NCI-H524 treated with DMSO at 0.1 percent for 48 hours (cell line): ENCODE measurements at regions not wholly inside any gene's neighbourhood (a gene's known extent, or its start where the extent isn't known, plus 50 kb on each side); places are given as distances from the start of the nearest gene placed in this dataset.

Experiments
- DNase-seq: peaks from one replicate; lab custom pipeline; 2025; lab: John Stamatoyannopoulos, UW

DNA sequence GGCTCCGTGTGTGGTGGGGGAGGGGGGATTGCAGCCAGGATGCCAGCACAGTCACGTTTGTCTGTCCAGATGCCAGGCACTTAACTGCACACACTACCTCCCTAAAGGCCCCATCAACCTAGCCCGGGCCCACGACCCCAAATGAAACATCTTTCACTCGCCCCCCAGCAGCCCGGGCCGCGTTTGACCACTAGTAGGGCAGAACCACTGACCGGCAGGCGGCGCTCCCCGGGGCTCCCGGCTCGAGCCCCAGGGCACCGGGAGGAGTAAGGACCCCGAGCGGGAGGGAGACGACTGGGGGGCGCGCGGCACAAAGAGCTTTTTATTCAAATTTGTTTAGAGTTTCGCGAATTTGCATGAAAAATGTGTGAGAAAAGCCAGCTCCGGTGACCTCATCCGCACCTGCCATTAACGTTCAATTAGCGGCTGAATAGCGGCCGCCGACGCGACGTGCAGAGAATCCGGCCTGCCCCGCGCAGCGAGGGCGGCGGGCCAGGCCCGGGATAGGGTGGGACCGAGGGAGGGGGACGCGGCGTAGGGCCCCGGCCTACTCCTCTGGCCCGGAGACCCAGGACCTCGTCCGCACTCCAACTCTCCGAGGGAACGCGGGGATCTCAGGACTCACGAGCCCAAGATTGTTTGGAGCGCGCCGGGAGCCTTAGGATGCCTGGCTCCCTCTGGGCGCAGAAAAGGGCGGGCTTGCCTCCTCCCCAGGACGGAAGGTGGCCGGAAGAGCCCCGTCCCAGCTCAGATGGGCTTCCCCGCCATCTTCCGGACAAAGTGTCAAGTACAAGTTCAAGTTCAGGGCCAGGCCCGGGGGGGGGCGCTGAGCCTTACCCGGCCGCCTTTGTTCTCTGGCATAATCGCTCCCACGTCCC, 64.9 kb upstream of the POLG start:
- peak; percentile 53 for DNase-seq

- no peak for DNase-seq
Measured at GRCh38 chr15:89398896-89399237, 64.2 kb upstream of the POLG start.

DNA sequence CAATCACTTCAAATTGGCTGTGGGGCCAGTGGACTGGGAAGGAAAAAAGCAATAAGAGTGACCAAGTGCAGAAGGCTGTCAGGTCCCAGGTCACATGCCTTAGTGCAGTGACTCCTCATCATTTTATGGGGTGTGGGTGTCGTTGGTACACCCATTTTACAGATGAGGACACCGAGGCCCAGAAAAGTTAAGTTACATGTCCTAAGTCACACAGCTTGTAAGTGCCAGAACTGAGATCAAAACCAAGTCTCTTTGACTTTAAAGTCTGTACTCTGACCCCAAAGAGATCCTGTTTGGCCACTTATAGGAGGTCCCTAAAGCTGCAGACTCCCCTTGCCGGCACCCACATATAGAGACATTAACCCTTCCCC, 63.0 kb upstream of the POLG start:
- no peak for DNase-seq

- peak; percentile 15 for DNase-seq
Measured at GRCh38 chr15:89396723-89397652, 62.4 kb upstream of the POLG start.

GRCh38 chr15:89395996-89396395, 61.4 kb upstream of the POLG start:
- DNase-seq = no peak

GRCh38 chr15:89395461-89395871, 60.8 kb upstream of the POLG start:
- no peak for DNase-seq

DNA sequence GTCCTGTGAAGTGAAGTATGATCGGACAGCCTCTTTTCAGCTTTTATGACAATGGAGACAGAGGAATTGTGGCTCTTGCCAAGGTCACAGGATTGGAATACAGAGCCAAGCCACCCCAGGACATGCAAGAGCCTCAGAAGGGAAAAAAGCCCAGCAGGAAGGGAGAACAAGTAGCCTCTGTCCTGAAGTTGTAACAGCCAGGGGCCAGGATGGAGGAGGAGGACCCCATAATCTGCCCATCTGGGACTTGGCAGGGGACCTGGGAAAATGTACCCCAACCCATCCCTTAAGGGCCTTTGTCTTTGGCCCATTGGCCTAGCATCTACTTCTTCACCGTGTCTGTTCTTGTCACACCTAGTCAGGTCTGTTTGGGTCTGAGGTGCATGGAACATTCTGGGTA, 60.4 kb upstream of the POLG start:
- no peak for DNase-seq

DNA sequence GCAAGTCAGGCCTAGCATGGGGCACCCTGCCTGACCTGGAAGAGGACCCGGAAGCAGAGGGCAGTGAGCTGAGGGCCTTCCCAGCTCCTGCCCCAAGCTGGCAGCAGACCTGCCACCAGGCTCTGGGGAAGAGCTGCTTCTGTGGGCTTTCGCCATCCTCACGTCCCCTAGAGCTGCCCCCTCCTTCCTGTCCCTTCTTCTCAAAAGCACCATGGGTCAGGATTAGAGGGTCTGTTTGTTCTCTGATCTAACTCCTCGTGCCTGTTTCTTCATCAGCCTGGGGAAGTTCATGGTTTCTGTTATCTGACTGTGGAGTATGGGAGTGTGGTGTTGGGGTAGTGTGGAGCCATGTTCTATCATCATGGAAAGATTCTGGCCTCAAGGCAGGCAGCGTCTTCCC, 58.4 kb upstream of the POLG start:
- no peak for DNase-seq

DNA sequence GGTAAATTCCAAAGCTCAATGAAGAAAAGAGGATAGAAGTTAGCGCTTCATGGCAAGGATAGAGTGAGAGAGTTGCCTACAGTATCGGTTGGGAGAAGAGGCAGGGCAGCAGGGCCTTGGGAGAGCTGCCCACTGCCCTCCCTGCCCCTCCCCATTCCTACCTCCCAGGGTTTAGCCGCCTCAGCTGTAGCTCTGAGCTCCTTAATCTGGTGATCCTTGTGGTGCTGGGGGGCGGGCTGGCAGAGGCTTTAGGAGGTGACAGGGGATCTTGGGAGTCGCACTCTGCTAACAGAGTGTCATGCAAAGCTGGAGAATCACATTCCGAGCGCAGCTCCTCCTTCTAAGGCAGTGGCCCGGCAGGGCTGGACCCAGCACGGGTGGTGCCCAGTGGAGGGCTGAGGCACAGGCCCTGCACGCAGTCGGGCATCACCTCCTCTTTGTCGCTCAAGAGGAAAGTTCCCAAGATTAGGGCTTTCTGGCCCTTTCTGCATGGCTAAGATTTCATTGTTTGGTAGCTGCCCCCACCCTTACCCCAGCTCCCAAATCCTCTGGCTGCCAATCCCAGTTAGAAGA, 57.1 kb upstream of the POLG start:
- peak; percentile 40 for DNase-seq

DNA sequence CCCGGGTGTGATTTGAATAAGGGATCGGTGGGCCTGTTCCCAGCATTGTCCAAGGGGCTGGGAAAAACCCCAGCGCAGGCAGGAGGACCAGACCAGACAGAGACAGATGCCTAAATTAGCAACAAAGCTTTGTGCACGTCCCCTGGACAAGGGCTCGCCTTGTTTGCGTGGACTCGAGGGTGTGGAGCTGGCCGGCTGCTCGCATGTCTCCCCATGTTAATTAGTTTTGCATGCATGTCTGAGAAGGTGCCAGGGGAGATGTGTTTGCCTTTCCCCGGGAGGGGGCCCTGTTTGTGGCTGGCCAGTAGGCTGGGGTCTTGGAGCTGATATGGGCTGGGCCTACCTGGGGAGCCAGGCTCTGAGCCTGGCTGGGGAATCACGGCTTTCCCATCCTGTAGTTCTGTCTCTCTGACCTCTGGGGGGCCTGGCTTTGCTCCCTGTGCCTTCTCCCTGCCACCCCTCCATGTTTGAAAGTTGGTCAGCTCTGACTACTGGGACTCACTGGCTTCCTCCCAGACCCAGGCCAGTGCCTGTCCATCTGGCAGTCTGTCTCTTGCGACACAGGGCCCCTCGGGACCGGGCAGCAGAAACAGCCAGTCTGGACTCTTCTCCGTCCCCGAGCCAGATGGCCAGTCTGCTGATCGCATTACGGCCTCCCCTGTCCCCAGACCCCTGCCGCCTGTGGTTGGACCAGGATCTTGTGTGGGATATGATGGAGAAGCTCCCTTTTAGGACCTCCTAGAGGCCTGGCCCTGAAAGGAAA, 55.4 kb upstream of the POLG start:
- no peak for DNase-seq

- DNase-seq = no peak
Measured at GRCh38 chr15:89387140-89387903, 52.7 kb upstream of the POLG start.

- no peak for DNase-seq
Measured at GRCh38 chr15:89385596-89386331, 51.1 kb upstream of the POLG start.
